ENCODE measurements at regions not wholly inside any gene's neighbourhood (a gene's known extent, or its start where the extent isn't known, plus 50 kb on each side); places are given as distances from the start of the nearest gene placed in this dataset.

GRCh38 chr13:99896369-99897075 lies 75.0 kb downstream of the ZIC5 start:
- Histone ChIP-seq H3K9me3 (no peaks in the 10 kb centered on the region), H3K36me3 (no peaks in the 10 kb centered on the region), H3K27ac (no peak overlapping the region), H3K4me3 (peak overlapping the region; percentile 44), H3K27me3 (peaks cover 26% of the 10 kb centered on the region), H3K4me1 (no peaks in the 10 kb centered on the region), H3K9ac (ENCODE audit: low read depth in 2 of 2, low read length in 2 of 2) (no peak overlapping the region)
- no peak for DNase-seq
- no peak for TF ChIP-seq CTCF (IDR thresholded peaks at IDR 0.05)
- intact Hi-C loops (cut with DNase I), result loop anchor here (5.0 kb wide), 1 partner anchor 239 kb away; no protein-coding TSS in a partner anchor

- Histone ChIP-seq H3K36me3 (no peaks in the 10 kb centered on the region), H3K27me3 (peaks cover 26% of the 10 kb centered on the region), H3K4me1 (no peaks in the 10 kb centered on the region), H3K9ac (ENCODE audit: low read depth in 2 of 2, low read length in 2 of 2) (peak overlapping the region in 1 of 2 donors; percentile 20), H3K4me3 (peak overlapping the region; percentile 44), H3K9me3 (no peaks in the 10 kb centered on the region), H3K27ac (no peak overlapping the region)
- TF ChIP-seq CTCF (IDR thresholded peaks at IDR 0.05), result no peak
- intact Hi-C loops (cut with DNase I), result loop anchor here (5.0 kb wide), 1 partner anchor 238 kb away; no protein-coding TSS in a partner anchor
- DNase-seq, result peak; percentile 25
Observed at GRCh38 chr13:99895444-99896368, 75.9 kb downstream of the ZIC5 start.

- Histone ChIP-seq H3K9me3 (no peaks in the 10 kb centered on the region), H3K9ac (ENCODE audit: low read depth in 2 of 2, low read length in 2 of 2) (peak overlapping the region in 1 of 2 donors; percentile 20), H3K36me3 (no peaks in the 10 kb centered on the region), H3K4me1 (no peaks in the 10 kb centered on the region), H3K4me3 (peak overlapping the region; percentile 44), H3K27me3 (peaks cover 26% of the 10 kb centered on the region), H3K27ac (no peak overlapping the region)
- intact Hi-C loops (cut with DNase I), result loop anchor here (5.0 kb wide), 1 partner anchor 238 kb away; no protein-coding TSS in a partner anchor
- TF ChIP-seq CTCF (IDR thresholded peaks at IDR 0.05), result no peak
- DNase-seq, result no peak
Observed at GRCh38 chr13:99894840-99895443, 76.6 kb downstream of the ZIC5 start.

- Histone ChIP-seq H3K9me3 (no peaks in the 10 kb centered on the region), H3K9ac (ENCODE audit: low read depth in 2 of 2, low read length in 2 of 2) (no peak overlapping the region), H3K27ac (no peak overlapping the region), H3K4me1 (no peaks in the 10 kb centered on the region), H3K4me3 (no peak overlapping the region), H3K27me3 (peaks cover 26% of the 10 kb centered on the region), H3K36me3 (no peaks in the 10 kb centered on the region)
- no peak for TF ChIP-seq CTCF (IDR thresholded peaks at IDR 0.05)
- DNase-seq, result no peak
- intact Hi-C loops (cut with DNase I), result no loop called here
Observed at GRCh38 chr13:99894105-99894839, 77.3 kb downstream of the ZIC5 start.

GRCh38 chr13:99893567-99893966 lies 78.0 kb downstream of the ZIC5 start:
- Histone ChIP-seq H3K27me3 (peaks cover 26% of the 10 kb centered on the region), H3K9me3 (no peaks in the 10 kb centered on the region), H3K9ac (ENCODE audit: low read depth in 2 of 2, low read length in 2 of 2) (no peak overlapping the region), H3K4me1 (no peaks in the 10 kb centered on the region), H3K27ac (no peak overlapping the region), H3K36me3 (no peaks in the 10 kb centered on the region), H3K4me3 (no peak overlapping the region)
- DNase-seq, result no peak
- intact Hi-C loops (cut with DNase I), result no loop called here
- no peak for TF ChIP-seq CTCF (IDR thresholded peaks at IDR 0.05)
